ENCODE measurements at regions not wholly inside any gene's neighbourhood (a gene's known extent, or its start where the extent isn't known, plus 50 kb on each side); places are given as distances from the start of the nearest gene placed in this dataset.

DNA sequence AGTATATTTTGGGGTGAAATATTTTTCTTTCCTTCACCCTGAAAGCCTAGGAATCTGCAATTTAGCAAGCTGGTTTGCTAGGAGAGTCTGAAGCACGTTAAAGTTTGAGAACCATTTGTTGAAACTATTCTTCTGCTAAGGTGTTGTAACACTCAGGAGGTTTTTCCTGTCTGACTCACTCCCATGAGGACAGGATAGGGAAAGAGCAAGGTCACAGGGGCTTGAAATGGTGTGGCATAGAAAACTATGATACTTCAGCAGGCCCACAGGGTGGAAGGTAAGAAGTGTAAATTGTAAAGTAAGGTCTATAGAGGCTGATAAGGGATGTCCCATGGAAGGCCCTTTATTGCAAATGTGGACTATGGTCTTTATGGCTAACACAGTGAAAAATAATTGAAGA, 177.7 kb upstream of the ZC3H15 start:
- Histone ChIP-seq H3K27ac (no peak overlapping the region), H3K4me1 (no peaks in the 10 kb centered on the region), H3K4me3 (no peak overlapping the region), H3K9me3 (no peaks in the 10 kb centered on the region), H3K36me3 (ENCODE audit: low read depth, missing control alignments) (no peaks in the 10 kb centered on the region), H3K27me3 (no peaks in the 10 kb centered on the region)
- intact Hi-C loops (cut with DNase I; ENCODE audit: low total_unique reads), result no loop called here
- TF ChIP-seq, protein P1, sequence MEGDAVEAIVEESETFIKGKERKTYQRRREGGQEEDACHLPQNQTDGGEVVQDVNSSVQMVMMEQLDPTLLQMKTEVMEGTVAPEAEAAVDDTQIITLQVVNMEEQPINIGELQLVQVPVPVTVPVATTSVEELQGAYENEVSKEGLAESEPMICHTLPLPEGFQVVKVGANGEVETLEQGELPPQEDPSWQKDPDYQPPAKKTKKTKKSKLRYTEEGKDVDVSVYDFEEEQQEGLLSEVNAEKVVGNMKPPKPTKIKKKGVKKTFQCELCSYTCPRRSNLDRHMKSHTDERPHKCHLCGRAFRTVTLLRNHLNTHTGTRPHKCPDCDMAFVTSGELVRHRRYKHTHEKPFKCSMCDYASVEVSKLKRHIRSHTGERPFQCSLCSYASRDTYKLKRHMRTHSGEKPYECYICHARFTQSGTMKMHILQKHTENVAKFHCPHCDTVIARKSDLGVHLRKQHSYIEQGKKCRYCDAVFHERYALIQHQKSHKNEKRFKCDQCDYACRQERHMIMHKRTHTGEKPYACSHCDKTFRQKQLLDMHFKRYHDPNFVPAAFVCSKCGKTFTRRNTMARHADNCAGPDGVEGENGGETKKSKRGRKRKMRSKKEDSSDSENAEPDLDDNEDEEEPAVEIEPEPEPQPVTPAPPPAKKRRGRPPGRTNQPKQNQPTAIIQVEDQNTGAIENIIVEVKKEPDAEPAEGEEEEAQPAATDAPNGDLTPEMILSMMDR (IDR thresholded peaks at IDR 0.05), result no peak
- no peak for TF ChIP-seq POLR2A (IDR thresholded peaks at IDR 0.05)
- 54 to 79% methylated on average over 1 of the region's 1 CpG for WGBS, 2 donors
- no peak for DNase-seq

DNA sequence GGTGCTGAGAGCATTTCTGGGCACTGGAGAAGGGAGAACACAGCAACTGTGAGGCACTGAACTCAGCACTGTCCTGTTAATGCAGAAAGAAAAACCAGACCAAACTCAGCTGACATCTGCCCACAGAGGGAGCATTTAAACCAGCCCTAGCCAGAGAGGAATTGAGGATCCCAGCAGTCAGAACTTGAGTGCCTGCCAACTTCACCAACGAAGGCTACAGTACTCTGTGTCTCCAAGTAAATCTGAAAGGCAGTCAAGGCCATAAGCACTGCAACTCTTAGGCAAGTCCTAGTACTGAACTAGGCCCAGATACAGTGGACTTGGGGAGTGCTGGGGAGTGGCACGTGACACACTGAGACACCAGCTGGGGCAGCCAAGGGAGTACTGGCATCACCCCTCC, 176.2 kb upstream of the ZC3H15 start:
- peak; percentile 78 for DNase-seq
- no peak overlapping the region for H3K4me3 ChIP-seq
- no peak for TF ChIP-seq POLR2A (IDR thresholded peaks at IDR 0.05)
- TF ChIP-seq, protein P1 (IDR thresholded peaks at IDR 0.05), result no peak
- no peaks in the 10 kb centered on the region for H3K27me3 ChIP-seq
- intact Hi-C loops (cut with DNase I; ENCODE audit: low total_unique reads), result no loop called here
- 36 to 50% methylated on average over 2 of the region's 2 CpGs for WGBS, 2 donors
- no peaks in the 10 kb centered on the region for H3K9me3 ChIP-seq
- no peaks in the 10 kb centered on the region for H3K4me1 ChIP-seq
- H3K27ac ChIP-seq, result no peak overlapping the region
- H3K36me3 ChIP-seq (ENCODE audit: low read depth, missing control alignments), result no peaks in the 10 kb centered on the region

DNA sequence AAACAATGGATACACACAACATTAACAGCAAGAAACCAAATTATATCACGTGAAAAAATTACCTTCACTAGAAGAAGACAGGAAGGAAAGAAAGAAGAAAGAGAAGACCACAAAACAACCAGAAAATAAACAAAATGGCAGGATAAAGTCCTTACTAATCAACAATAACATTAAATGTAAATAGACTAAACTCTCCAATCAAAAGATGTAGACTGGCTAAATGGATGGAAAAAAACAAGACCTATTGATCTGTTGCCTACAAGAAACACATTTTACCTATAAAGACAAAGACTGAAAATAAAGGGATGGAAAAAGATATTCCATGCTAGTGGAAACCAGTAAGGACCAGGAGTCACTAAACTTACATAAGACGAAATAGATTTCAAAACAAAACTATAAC, 167.0 kb upstream of the ZC3H15 start:
- Histone ChIP-seq H3K9me3 (no peaks in the 10 kb centered on the region), H3K4me3 (no peak overlapping the region), H3K36me3 (ENCODE audit: low read depth, missing control alignments) (no peaks in the 10 kb centered on the region), H3K27me3 (no peaks in the 10 kb centered on the region), H3K27ac (no peak overlapping the region), H3K4me1 (no peaks in the 10 kb centered on the region)
- TF ChIP-seq, protein P1 (IDR thresholded peaks at IDR 0.05), result no peak
- TF ChIP-seq POLR2A (IDR thresholded peaks at IDR 0.05), result no peak
- no peak for DNase-seq
- 92 to 94% methylated on average over 2 of the region's 2 CpGs for WGBS, 2 donors
- intact Hi-C loops (cut with DNase I; ENCODE audit: low total_unique reads), result no loop called here

DNA sequence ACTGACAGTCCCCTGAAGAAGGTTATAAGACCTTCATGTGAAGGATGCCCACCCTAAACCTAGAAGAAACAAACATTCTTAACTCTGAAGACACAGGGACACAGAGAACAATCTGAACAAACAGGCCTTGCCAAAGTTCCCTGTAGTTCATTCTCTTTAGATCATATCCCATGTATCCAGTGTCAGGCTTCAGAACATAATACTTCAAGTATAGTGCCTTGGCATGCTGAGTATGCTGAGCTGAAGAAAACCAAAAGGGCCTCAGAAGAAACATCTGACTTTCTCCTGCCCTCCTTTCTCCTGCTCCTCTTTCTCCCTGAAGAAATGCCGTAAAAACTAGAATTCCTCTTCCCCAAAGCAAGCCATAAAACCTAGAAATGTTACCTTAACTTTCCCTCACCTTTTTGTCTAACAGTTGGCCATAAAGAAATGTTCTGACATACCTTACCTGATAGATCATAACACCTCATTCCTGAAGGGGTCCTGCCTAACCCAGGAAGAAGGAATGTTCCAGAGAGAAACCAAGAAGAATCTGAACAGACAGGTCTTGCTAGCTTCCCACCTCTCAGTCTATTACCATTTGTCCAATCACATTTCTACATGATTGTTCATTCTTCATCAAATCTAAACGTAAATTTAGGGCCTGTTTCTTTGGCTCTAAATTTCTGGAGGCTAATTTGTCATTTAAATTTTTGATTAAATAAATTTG, 160.1 kb upstream of the ZC3H15 start:
- intact Hi-C loops (cut with DNase I; ENCODE audit: low total_unique reads), result no loop called here

More for the DNA sequence above, 160.1 kb upstream of the ZC3H15 start:
- WGBS, 2 donors, result 88 to 94% methylated on average over 2 of the region's 2 CpGs
- H3K27me3 ChIP-seq, result no peaks in the 10 kb centered on the region
- no peak overlapping the region for H3K4me3 ChIP-seq
- H3K9me3 ChIP-seq, result no peaks in the 10 kb centered on the region
- H3K27ac ChIP-seq, result no peak overlapping the region
- no peak for DNase-seq
- TF ChIP-seq POLR2A (IDR thresholded peaks at IDR 0.05), result no peak
- TF ChIP-seq, protein P1 (IDR thresholded peaks at IDR 0.05), result no peak
- no peaks in the 10 kb centered on the region for H3K36me3 ChIP-seq (ENCODE audit: low read depth, missing control alignments)
- no peaks in the 10 kb centered on the region for H3K4me1 ChIP-seq
